ENCODE measurements at regions not wholly inside any gene's neighbourhood (a gene's known extent, or its start where the extent isn't known, plus 50 kb on each side); places are given as distances from the start of the nearest gene placed in this dataset.

DNA sequence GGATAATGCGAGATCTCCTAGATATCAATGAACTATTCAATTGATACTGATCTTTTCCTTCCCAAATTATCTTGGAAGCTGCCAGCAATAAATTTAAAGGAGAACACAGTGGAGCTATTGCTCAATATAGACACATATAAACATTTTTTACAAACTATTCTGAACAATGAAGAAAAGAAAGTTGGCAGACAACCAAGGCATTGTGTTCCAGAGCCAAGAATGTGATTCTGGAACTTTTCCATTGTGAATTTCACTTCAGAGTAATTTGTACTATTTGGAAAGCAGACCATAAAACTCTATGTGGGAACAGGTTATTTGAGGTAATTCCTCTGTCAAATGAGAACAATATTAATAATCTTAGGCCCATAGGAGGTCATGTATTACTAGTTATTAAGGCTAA is 588.2 kb downstream of the IRS1 start:
- no peak overlapping the region for H2BK5ac ChIP-seq (ENCODE audit: insufficient read length, low read length)
- no peaks in the 10 kb centered on the region for H3K79me1 ChIP-seq (ENCODE audit: insufficient read depth, low read depth, low read length, poor library complexity, severe bottlenecking)
- H4K91ac ChIP-seq (ENCODE audit: insufficient read length, low read depth, low read length): no peak overlapping the region
- H3K14ac ChIP-seq (ENCODE audit: insufficient read depth, low read length): no peak overlapping the region
- TF ChIP-seq, protein P1, sequence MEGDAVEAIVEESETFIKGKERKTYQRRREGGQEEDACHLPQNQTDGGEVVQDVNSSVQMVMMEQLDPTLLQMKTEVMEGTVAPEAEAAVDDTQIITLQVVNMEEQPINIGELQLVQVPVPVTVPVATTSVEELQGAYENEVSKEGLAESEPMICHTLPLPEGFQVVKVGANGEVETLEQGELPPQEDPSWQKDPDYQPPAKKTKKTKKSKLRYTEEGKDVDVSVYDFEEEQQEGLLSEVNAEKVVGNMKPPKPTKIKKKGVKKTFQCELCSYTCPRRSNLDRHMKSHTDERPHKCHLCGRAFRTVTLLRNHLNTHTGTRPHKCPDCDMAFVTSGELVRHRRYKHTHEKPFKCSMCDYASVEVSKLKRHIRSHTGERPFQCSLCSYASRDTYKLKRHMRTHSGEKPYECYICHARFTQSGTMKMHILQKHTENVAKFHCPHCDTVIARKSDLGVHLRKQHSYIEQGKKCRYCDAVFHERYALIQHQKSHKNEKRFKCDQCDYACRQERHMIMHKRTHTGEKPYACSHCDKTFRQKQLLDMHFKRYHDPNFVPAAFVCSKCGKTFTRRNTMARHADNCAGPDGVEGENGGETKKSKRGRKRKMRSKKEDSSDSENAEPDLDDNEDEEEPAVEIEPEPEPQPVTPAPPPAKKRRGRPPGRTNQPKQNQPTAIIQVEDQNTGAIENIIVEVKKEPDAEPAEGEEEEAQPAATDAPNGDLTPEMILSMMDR (conservative IDR thresholded peaks at IDR 0.05): no peak
- no peaks in the 10 kb centered on the region for H3K4me1 ChIP-seq (ENCODE audit: insufficient read depth, low read length)
- Mint-ChIP-seq H3K4me1 (peaks cover 2 to 6% of the 10 kb centered on the region in 2 experiments; a peak in 3 of 4 replicates), H3K27me3 (ENCODE audit: low read depth) (no peaks in the 10 kb centered on the region), H3K36me3 (ENCODE audit: insufficient read depth in 1 of 3, low read depth in 3 of 3) (no peaks in the 10 kb centered on the region), H3K9me3 (no peaks in the 10 kb centered on the region; a peak in 2 of 5 replicates), H3K27ac (no peak overlapping the region), H3K4me3 (no peak overlapping the region)
- H2AFZ ChIP-seq (ENCODE audit: low read length): no peak overlapping the region
- no peak overlapping the region for H3K18ac ChIP-seq (ENCODE audit: insufficient read length, low read depth, low read length)
- H2BK120ac ChIP-seq (ENCODE audit: low read depth, low read length, poor library complexity, severe bottlenecking): no peak overlapping the region
- H3T11ph ChIP-seq (ENCODE audit: low read length): no peak overlapping the region
- H3K27ac ChIP-seq (ENCODE audit: insufficient read length, low read depth, low read length): no peak overlapping the region
- H3K79me2 ChIP-seq (ENCODE audit: insufficient read depth, low read length): no peaks in the 10 kb centered on the region
- DNase-seq: no peak
- no peaks in the 10 kb centered on the region for H4K20me1 ChIP-seq (ENCODE audit: control insufficient read depth, insufficient read depth, insufficient read length)
- H3K23ac ChIP-seq (ENCODE audit: insufficient read length, low read depth, low read length): no peak overlapping the region
- H2AK5ac ChIP-seq (ENCODE audit: insufficient read length, low read length): no peak overlapping the region
- no peak overlapping the region for H3K56ac ChIP-seq (ENCODE audit: insufficient read length, low read depth, low read length)
- H3K4me2 ChIP-seq (ENCODE audit: insufficient read depth, insufficient read length, low read length): no peak overlapping the region
- no peaks in the 10 kb centered on the region for H3K27me3 ChIP-seq (ENCODE audit: insufficient read depth, low read length)
- no CpG with 5 or more reads among the region's 1 CpG for WGBS (ENCODE audit: extremely low coverage, insufficient read length, low lambda C conversion rate)
- H2BK20ac ChIP-seq (ENCODE audit: low read depth, low read length, poor library complexity, severe bottlenecking): no peak overlapping the region
- no peak overlapping the region for H2BK12ac ChIP-seq (ENCODE audit: insufficient read length, low read depth, low read length)
- H3K9ac ChIP-seq (ENCODE audit: extremely low read depth, insufficient read length, low read length): no peak overlapping the region
- H4K8ac ChIP-seq (replicated peaks; ENCODE audit: insufficient read length, low read depth, low read length): no peak overlapping the region
- H2BK15ac ChIP-seq (ENCODE audit: low read depth, low read length): no peak overlapping the region
- H4K5ac ChIP-seq (ENCODE audit: insufficient read length, low read depth, low read length): no peak overlapping the region
- H3K4ac ChIP-seq (ENCODE audit: low read depth, low read length): no peak overlapping the region
- no peaks in the 10 kb centered on the region for H3K23me2 ChIP-seq (ENCODE audit: insufficient read length, low read depth, low read length, poor library complexity, severe bottlenecking)
- no peaks in the 10 kb centered on the region for H3K9me3 ChIP-seq (ENCODE audit: control insufficient read depth, low read depth, low read length)

Measured in H9 (cell line).